PC-9 (cell line): ENCODE measurements at regions not wholly inside any gene's neighbourhood (a gene's known extent, or its start where the extent isn't known, plus 50 kb on each side); places are given as distances from the start of the nearest gene placed in this dataset.

Experiments used
- BruUV-seq: library from RNA; stranded (reverse); fragments of 400-500 nt; replicated peaks from 2 replicates; lab custom pipeline; 2021; lab: Mats Ljungman, UMichigan
- CTCF ChIA-PET: fragments of 300-600 bp; sonication (Branson Sonifier 250); formaldehyde crosslinking; loops from one replicate; lab custom pipeline; 2022; ENCODE audit warnings: antibody characterized with exemption; lab: Charles Lee
- POLR2A ChIA-PET: fragments of 300-600 bp; sonication (Branson Sonifier 250); formaldehyde crosslinking; loops from one replicate; lab custom pipeline; 2022; ENCODE audit warnings: antibody characterized with exemption; ENCODE audit not compliant: unreplicated experiment; lab: Charles Lee
- DNase-seq, 2 experiments: peaks; one replicate each; pipeline versions ENCODE4 v3.0.0 to v3.0.0-alpha.2; 2015 to 2022; ENCODE audit warnings: mixed read lengths in 1 of 2
- H2AFZ ChIP-seq: fragments of 200-600 bp; sonication (generic); 2 replicates; pipeline ENCODE4 v1.8.1; 2017; ENCODE audit warnings: antibody characterized with exemption
- H3F3A ChIP-seq: fragments of 200-600 bp; sonication (generic); 2 replicates; pipeline ENCODE4 v1.8.1; 2017; ENCODE audit warnings: antibody characterized with exemption, mild to moderate bottlenecking, low read depth; ENCODE audit not compliant: insufficient read depth
- H3K27ac ChIP-seq: fragments of 200-600 bp; sonication (generic); 2 replicates; pipeline ENCODE4 v1.6.1; 2016; ENCODE audit warnings: mixed run types
- H3K27me3 ChIP-seq: fragments of 200-600 bp; sonication (generic); 2 replicates; pipeline ENCODE4 v1.6.1; 2016; ENCODE audit warnings: low read depth, mixed run types; ENCODE audit not compliant: insufficient read depth
- H3K36me3 ChIP-seq: fragments of 200-600 bp; sonication (generic); 2 replicates; pipeline ENCODE4 v1.6.1; 2016; ENCODE audit warnings: low read depth, mixed run types
- H3K4me1 ChIP-seq: fragments of 200-600 bp; sonication (generic); replicated peaks from 2 replicates; pipeline ENCODE4 v1.6.1; 2016; ENCODE audit warnings: mixed run types; ENCODE audit not compliant: insufficient read depth
- H3K4me2 ChIP-seq: fragments of 200-600 bp; sonication (generic); 2 replicates; pipeline ENCODE4 v1.6.1; 2017; ENCODE audit warnings: mixed run types
- H3K4me3 ChIP-seq: fragments of 200-600 bp; sonication (generic); 2 replicates; pipeline ENCODE4 v1.6.1; 2016; ENCODE audit warnings: mixed run types
- H3K79me2 ChIP-seq: fragments of 200-600 bp; sonication (generic); 2 replicates; pipeline ENCODE4 v1.6.1; 2017; ENCODE audit warnings: low read depth, mixed run types
- H3K9me2 ChIP-seq: fragments of 200-600 bp; sonication (generic); 2 replicates; pipeline ENCODE4 v1.8.1; 2017; ENCODE audit warnings: mild to moderate bottlenecking; ENCODE audit not compliant: insufficient read depth
- H3K9me3 ChIP-seq: fragments of 200-600 bp; sonication (generic); 2 replicates; pipeline ENCODE4 v1.8.1; 2016; ENCODE audit warnings: low read depth; ENCODE audit not compliant: insufficient read depth
- H4K20me1 ChIP-seq: fragments of 200-600 bp; sonication (generic); 2 replicates; pipeline ENCODE4 v1.8.1; 2017; ENCODE audit not compliant: insufficient read depth
- EZH2 ChIP-seq: fragments of 200-600 bp; sonication (generic); IDR thresholded peaks from 2 replicates; pipeline ENCODE4 v1.8.0; 2017; ENCODE audit warnings: antibody characterized with exemption, low read depth
- intact Hi-C: fragments of 100-400 bp; cut with micrococcal nuclease; formaldehyde crosslinking; loops from one replicate; pipeline ENCODE4 v1.10.0; 2022; ENCODE audit not compliant: unreplicated experiment
- TF ChIP-seq, protein P1 (sequence below): fragments of 200-600 bp; sonication (generic); conservative IDR thresholded peaks from 2 replicates; pipeline ENCODE4 v1.6.1; 2017; ENCODE audit warnings: mixed run types, antibody characterized with exemption, mild to moderate bottlenecking, moderate library complexity

GRCh38 chr4:45663003-45663402, 460.9 kb downstream of the GABRG1 start:
- Histone ChIP-seq H3K27ac (no peak overlapping the region), H3F3A (no peaks in the 10 kb centered on the region), H3K79me2 (no peaks in the 10 kb centered on the region), H2AFZ (no peak overlapping the region), H3K4me3 (no peak overlapping the region), H3K9me2 (no peaks in the 10 kb centered on the region), H3K36me3 (no peaks in the 10 kb centered on the region), H3K4me2 (no peak overlapping the region), H3K27me3 (no peaks in the 10 kb centered on the region), H3K9me3 (no peaks in the 10 kb centered on the region), H4K20me1 (no peaks in the 10 kb centered on the region), H3K4me1 (no peaks in the 10 kb centered on the region)
- CTCF ChIA-PET: no interaction called here
- intact Hi-C loops: loop anchor here (1.0 kb wide), 1 partner anchor 41 kb away; no protein-coding TSS in a partner anchor
- BruUV-seq: no TSS peak
- TF ChIP-seq EZH2: no peak
- TF ChIP-seq, protein P1, sequence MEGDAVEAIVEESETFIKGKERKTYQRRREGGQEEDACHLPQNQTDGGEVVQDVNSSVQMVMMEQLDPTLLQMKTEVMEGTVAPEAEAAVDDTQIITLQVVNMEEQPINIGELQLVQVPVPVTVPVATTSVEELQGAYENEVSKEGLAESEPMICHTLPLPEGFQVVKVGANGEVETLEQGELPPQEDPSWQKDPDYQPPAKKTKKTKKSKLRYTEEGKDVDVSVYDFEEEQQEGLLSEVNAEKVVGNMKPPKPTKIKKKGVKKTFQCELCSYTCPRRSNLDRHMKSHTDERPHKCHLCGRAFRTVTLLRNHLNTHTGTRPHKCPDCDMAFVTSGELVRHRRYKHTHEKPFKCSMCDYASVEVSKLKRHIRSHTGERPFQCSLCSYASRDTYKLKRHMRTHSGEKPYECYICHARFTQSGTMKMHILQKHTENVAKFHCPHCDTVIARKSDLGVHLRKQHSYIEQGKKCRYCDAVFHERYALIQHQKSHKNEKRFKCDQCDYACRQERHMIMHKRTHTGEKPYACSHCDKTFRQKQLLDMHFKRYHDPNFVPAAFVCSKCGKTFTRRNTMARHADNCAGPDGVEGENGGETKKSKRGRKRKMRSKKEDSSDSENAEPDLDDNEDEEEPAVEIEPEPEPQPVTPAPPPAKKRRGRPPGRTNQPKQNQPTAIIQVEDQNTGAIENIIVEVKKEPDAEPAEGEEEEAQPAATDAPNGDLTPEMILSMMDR: no peak
- peak; percentile 51 to 65 for DNase-seq
- POLR2A ChIA-PET: interaction anchor here (0.6 kb wide), 2 partner anchors 41 to 985 kb away, joined by 3 to 5 read pairs; partner anchors contain the start of gene GUF1

GRCh38 chr4:45661893-45662292, 462.0 kb downstream of the GABRG1 start:
- H3K4me3 ChIP-seq: no peak overlapping the region
- no peak overlapping the region for H3K27ac ChIP-seq
- no peak overlapping the region for H3K4me2 ChIP-seq
- POLR2A ChIA-PET: no interaction called here
- H3F3A ChIP-seq: no peaks in the 10 kb centered on the region
- BruUV-seq: no TSS peak
- H2AFZ ChIP-seq: no peak overlapping the region
- no peaks in the 10 kb centered on the region for H3K27me3 ChIP-seq
- H4K20me1 ChIP-seq: no peaks in the 10 kb centered on the region
- no peaks in the 10 kb centered on the region for H3K4me1 ChIP-seq
- no peaks in the 10 kb centered on the region for H3K9me2 ChIP-seq
- no peak for DNase-seq
- no peaks in the 10 kb centered on the region for H3K36me3 ChIP-seq
- TF ChIP-seq EZH2: no peak
- TF ChIP-seq, protein P1: no peak
- CTCF ChIA-PET: no interaction called here
- intact Hi-C loops: no loop called here
- no peaks in the 10 kb centered on the region for H3K79me2 ChIP-seq
- H3K9me3 ChIP-seq: no peaks in the 10 kb centered on the region

GRCh38 chr4:45650545-45650944, 473.3 kb downstream of the GABRG1 start:
- H3K36me3 ChIP-seq: no peaks in the 10 kb centered on the region
- H3F3A ChIP-seq: no peaks in the 10 kb centered on the region
- no peaks in the 10 kb centered on the region for H3K9me3 ChIP-seq
- H3K9me2 ChIP-seq: no peaks in the 10 kb centered on the region
- H3K4me1 ChIP-seq: no peaks in the 10 kb centered on the region
- no peaks in the 10 kb centered on the region for H3K27me3 ChIP-seq
- TF ChIP-seq, protein P1: no peak
- no peak for TF ChIP-seq EZH2
- ChIA-PET CTCF (no interaction called here), POLR2A (no interaction called here)
- no TSS peak for BruUV-seq
- no peak overlapping the region for H3K27ac ChIP-seq
- no peak overlapping the region for H2AFZ ChIP-seq
- no peaks in the 10 kb centered on the region for H4K20me1 ChIP-seq
- no peaks in the 10 kb centered on the region for H3K79me2 ChIP-seq
- H3K4me3 ChIP-seq: no peak overlapping the region
- intact Hi-C loops: no loop called here
- no peak for DNase-seq
- no peak overlapping the region for H3K4me2 ChIP-seq
